ENCODE measurements at regions not wholly inside any gene's neighbourhood (a gene's known extent, or its start where the extent isn't known, plus 50 kb on each side); places are given as distances from the start of the nearest gene placed in this dataset.
A peak's percentile ranks its signal among the peaks of the same experiment; 100 is the strongest.

DNA sequence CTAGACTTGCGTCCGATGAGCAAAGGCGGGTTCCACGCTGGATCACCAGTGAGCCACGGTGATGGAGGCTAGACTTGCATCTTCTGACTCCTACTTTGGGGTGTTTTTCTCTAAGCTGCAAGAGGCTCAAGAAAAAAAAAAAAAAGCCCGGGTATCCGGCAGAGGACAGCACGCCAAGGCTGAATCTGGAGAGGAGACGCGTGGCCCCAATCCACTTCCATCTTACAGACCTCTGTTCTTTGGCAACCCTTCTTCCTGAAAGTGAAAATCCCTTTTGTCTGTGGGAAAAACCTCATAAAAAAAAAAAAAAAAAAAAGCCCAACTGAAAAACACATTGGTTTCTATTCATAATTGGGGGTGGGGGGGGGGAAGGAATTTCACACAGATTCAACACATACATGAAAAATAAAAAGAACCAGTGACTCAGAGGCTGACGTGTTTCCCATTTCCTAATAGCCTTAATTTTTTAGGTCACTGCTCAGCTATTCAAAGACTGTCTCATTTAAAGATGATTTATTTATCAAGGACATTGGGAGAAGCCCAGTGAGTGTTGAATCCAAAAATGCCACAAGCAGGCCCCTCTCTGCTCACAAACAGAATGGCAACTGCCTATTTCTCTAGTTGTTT, 258.3 kb downstream of the FOXL1 start:
- H3K36me3 Mint-ChIP-seq (ENCODE audit: low read depth, unreplicated experiment): no peaks in the 10 kb centered on the region
- no peak for FAIRE-seq
- Histone ChIP-seq H3K9ac (ENCODE audit: low read length) (no peak overlapping the region), H3K36me3 (ENCODE audit: insufficient read depth, low read length) (no peaks in the 10 kb centered on the region), H3K9me3 (ENCODE audit: insufficient read depth, low read depth, low read length) (no peaks in the 10 kb centered on the region), H3K27me3 (ENCODE audit: insufficient read depth, low read length) (no peaks in the 10 kb centered on the region), H3K4me1 (ENCODE audit: insufficient read depth, low read length) (peaks cover 7% of the 10 kb centered on the region), H3K79me2 (ENCODE audit: insufficient read depth, low read length) (no peaks in the 10 kb centered on the region), H3K4me3 (ENCODE audit: insufficient read depth, low read depth, low read length) (no peak overlapping the region), H3K4me2 (ENCODE audit: low read length) (peak overlapping the region; percentile 23), H3K27ac (ENCODE audit: low read depth, low read length) (peak overlapping the region; percentile 34), H4K20me1 (ENCODE audit: insufficient read depth, low read length) (no peaks in the 10 kb centered on the region), H2AFZ (ENCODE audit: low read depth, low read length) (no peak overlapping the region)
- H3K4me3 Mint-ChIP-seq (ENCODE audit: unreplicated experiment): no peak overlapping the region
- H3K27me3 Mint-ChIP-seq (ENCODE audit: low read depth, unreplicated experiment): peaks cover 18% of the 10 kb centered on the region
- peaks cover 12% of the 10 kb centered on the region for H3K4me1 Mint-ChIP-seq (ENCODE audit: low read depth, unreplicated experiment)
- H3K27ac Mint-ChIP-seq (ENCODE audit: unreplicated experiment): no peak overlapping the region
- TF ChIP-seq EZH2 (IDR thresholded peaks at IDR 0.05; ENCODE audit: insufficient read depth, low read length): no peak
- TF ChIP-seq, protein P1, sequence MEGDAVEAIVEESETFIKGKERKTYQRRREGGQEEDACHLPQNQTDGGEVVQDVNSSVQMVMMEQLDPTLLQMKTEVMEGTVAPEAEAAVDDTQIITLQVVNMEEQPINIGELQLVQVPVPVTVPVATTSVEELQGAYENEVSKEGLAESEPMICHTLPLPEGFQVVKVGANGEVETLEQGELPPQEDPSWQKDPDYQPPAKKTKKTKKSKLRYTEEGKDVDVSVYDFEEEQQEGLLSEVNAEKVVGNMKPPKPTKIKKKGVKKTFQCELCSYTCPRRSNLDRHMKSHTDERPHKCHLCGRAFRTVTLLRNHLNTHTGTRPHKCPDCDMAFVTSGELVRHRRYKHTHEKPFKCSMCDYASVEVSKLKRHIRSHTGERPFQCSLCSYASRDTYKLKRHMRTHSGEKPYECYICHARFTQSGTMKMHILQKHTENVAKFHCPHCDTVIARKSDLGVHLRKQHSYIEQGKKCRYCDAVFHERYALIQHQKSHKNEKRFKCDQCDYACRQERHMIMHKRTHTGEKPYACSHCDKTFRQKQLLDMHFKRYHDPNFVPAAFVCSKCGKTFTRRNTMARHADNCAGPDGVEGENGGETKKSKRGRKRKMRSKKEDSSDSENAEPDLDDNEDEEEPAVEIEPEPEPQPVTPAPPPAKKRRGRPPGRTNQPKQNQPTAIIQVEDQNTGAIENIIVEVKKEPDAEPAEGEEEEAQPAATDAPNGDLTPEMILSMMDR (IDR thresholded peaks at IDR 0.05; ENCODE audit: insufficient read depth, low read depth, low read length): no peak
- H3K9me3 Mint-ChIP-seq (ENCODE audit: unreplicated experiment): no peaks in the 10 kb centered on the region
- peak; percentile 94 for DNase-seq (ENCODE audit: low read depth)

DNA sequence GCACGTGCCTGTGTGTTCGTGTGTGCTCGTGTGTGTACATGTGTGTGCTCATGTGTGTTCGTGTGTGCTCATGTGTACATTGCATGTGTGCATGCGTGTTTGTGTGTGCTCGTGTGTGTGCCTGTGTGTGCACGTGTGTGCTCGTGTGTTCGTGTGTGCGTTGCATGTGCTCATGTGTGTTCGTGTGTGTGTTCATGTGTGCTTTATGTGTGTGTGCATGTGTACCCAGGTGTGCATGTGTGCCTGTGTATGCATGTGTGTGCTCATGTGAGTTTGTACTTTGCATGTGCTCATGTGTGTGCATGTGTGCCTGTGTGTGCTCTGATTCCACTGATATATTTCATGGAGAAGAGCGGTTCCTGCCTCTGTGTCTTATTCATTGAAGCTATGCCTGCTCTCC, 265.5 kb downstream of the FOXL1 start:
- Histone ChIP-seq H2AFZ (ENCODE audit: low read depth, low read length) (no peak overlapping the region), H3K79me2 (ENCODE audit: insufficient read depth, low read length) (no peaks in the 10 kb centered on the region), H3K9ac (ENCODE audit: low read length) (no peak overlapping the region), H3K36me3 (ENCODE audit: insufficient read depth, low read length) (no peaks in the 10 kb centered on the region), H3K4me3 (ENCODE audit: insufficient read depth, low read depth, low read length) (no peak overlapping the region), H4K20me1 (ENCODE audit: insufficient read depth, low read length) (no peaks in the 10 kb centered on the region), H3K4me2 (ENCODE audit: low read length) (no peak overlapping the region), H3K4me1 (ENCODE audit: insufficient read depth, low read length) (no peaks in the 10 kb centered on the region), H3K27ac (ENCODE audit: low read depth, low read length) (no peak overlapping the region), H3K9me3 (ENCODE audit: insufficient read depth, low read depth, low read length) (no peaks in the 10 kb centered on the region), H3K27me3 (ENCODE audit: insufficient read depth, low read length) (no peaks in the 10 kb centered on the region)
- Mint-ChIP-seq H3K27me3 (ENCODE audit: low read depth, unreplicated experiment) (peaks cover 29% of the 10 kb centered on the region), H3K27ac (ENCODE audit: unreplicated experiment) (no peak overlapping the region), H3K9me3 (ENCODE audit: unreplicated experiment) (no peaks in the 10 kb centered on the region), H3K36me3 (ENCODE audit: low read depth, unreplicated experiment) (no peaks in the 10 kb centered on the region), H3K4me1 (ENCODE audit: low read depth, unreplicated experiment) (no peaks in the 10 kb centered on the region), H3K4me3 (ENCODE audit: unreplicated experiment) (no peak overlapping the region)
- no peak for DNase-seq (ENCODE audit: low read depth)
- no peak for TF ChIP-seq EZH2 (IDR thresholded peaks at IDR 0.05; ENCODE audit: insufficient read depth, low read length)
- TF ChIP-seq, protein P1 (IDR thresholded peaks at IDR 0.05; ENCODE audit: insufficient read depth, low read depth, low read length): no peak
- FAIRE-seq: no peak

DNA sequence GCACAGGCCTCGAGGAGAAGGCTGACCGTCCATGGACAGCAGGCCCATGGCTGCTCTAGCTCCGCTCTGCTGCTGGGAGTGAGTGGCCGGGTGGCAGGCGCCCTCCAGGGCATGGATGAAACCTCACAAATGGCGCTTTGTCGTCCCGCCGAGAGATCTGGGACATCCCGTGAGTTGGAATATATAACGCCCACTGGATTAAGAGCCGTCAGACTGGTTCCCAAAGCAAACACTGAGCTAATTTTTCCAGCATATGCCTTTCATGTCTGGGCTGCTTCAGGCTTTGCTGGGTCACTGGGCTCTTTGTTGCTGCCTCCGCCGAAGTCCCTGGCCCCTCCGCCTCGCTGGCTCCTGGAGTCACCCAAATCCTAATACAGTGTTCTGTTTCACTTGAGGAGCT, 266.3 kb downstream of the FOXL1 start:
- Mint-ChIP-seq H3K36me3 (ENCODE audit: low read depth, unreplicated experiment) (no peaks in the 10 kb centered on the region), H3K9me3 (ENCODE audit: unreplicated experiment) (no peaks in the 10 kb centered on the region), H3K27me3 (ENCODE audit: low read depth, unreplicated experiment) (peaks cover 38% of the 10 kb centered on the region), H3K4me3 (ENCODE audit: unreplicated experiment) (no peak overlapping the region), H3K4me1 (ENCODE audit: low read depth, unreplicated experiment) (no peaks in the 10 kb centered on the region), H3K27ac (ENCODE audit: unreplicated experiment) (no peak overlapping the region)
- no peaks in the 10 kb centered on the region for H3K36me3 ChIP-seq (ENCODE audit: insufficient read depth, low read length)
- no peak overlapping the region for H3K27ac ChIP-seq (ENCODE audit: low read depth, low read length)
- no peak for DNase-seq (ENCODE audit: low read depth)
- no peak overlapping the region for H3K4me3 ChIP-seq (ENCODE audit: insufficient read depth, low read depth, low read length)
- H3K27me3 ChIP-seq (ENCODE audit: insufficient read depth, low read length): no peaks in the 10 kb centered on the region
- H3K4me1 ChIP-seq (ENCODE audit: insufficient read depth, low read length): no peaks in the 10 kb centered on the region
- TF ChIP-seq EZH2 (IDR thresholded peaks at IDR 0.05; ENCODE audit: insufficient read depth, low read length): no peak
- TF ChIP-seq, protein P1 (IDR thresholded peaks at IDR 0.05; ENCODE audit: insufficient read depth, low read depth, low read length): no peak
- H2AFZ ChIP-seq (ENCODE audit: low read depth, low read length): no peak overlapping the region
- H3K9ac ChIP-seq (ENCODE audit: low read length): no peak overlapping the region
- H4K20me1 ChIP-seq (ENCODE audit: insufficient read depth, low read length): no peaks in the 10 kb centered on the region
- no peak overlapping the region for H3K4me2 ChIP-seq (ENCODE audit: low read length)
- H3K9me3 ChIP-seq (ENCODE audit: insufficient read depth, low read depth, low read length): no peaks in the 10 kb centered on the region
- FAIRE-seq: no peak
- H3K79me2 ChIP-seq (ENCODE audit: insufficient read depth, low read length): no peaks in the 10 kb centered on the region

Data from astrocyte (in vitro differentiated cells and primary cell).